ENCODE measurements at regions not wholly inside any gene's neighbourhood (a gene's known extent, or its start where the extent isn't known, plus 50 kb on each side); places are given as distances from the start of the nearest gene placed in this dataset.
A peak's percentile ranks its signal among the peaks of the same experiment; 100 is the strongest.
"Not testable (repeated sequence)": the region's sequence is repeated elsewhere in the genome, so short reads cannot be mapped to it uniquely, and the experiment has no call there.

- H3K4me3 ChIP-seq (ENCODE audit: low read depth, low read length); H3K36me3 ChIP-seq (replicated peaks); H3K27me3 ChIP-seq (replicated peaks); in situ Hi-C loops (cut with HindIII; ENCODE audit: low pct_ligation_motif_present, low sequenced_read_pairs); H3K27ac ChIP-seq; DNase-seq: not testable (repeated sequence)
These were observed 4424.6 kb upstream of the TPTE start for GRCh38 chr21:6096560-6097424.

GRCh38 chr21:6097736-6098135 is 4423.6 kb upstream of the TPTE start:
- H3K4me3 ChIP-seq (ENCODE audit: low read depth, low read length); H3K27ac ChIP-seq; H3K36me3 ChIP-seq (replicated peaks); DNase-seq; in situ Hi-C loops (cut with HindIII; ENCODE audit: low pct_ligation_motif_present, low sequenced_read_pairs); H3K27me3 ChIP-seq (replicated peaks): not testable (repeated sequence)

- H3K27ac ChIP-seq; DNase-seq; in situ Hi-C loops (cut with HindIII; ENCODE audit: low pct_ligation_motif_present, low sequenced_read_pairs); H3K36me3 ChIP-seq (replicated peaks); H3K27me3 ChIP-seq (replicated peaks); H3K4me3 ChIP-seq (ENCODE audit: low read depth, low read length): not testable (repeated sequence)
These were observed 4423.0 kb upstream of the TPTE start for GRCh38 chr21:6098191-6098935.

GRCh38 chr21:6101588-6101987 is 4419.8 kb upstream of the TPTE start:
- H3K36me3 ChIP-seq (replicated peaks); H3K4me3 ChIP-seq (ENCODE audit: low read depth, low read length); in situ Hi-C loops (cut with HindIII; ENCODE audit: low pct_ligation_motif_present, low sequenced_read_pairs); H3K27ac ChIP-seq; DNase-seq; H3K27me3 ChIP-seq (replicated peaks): not testable (repeated sequence)

GRCh38 chr21:6104546-6104945 is 4416.8 kb upstream of the TPTE start:
- in situ Hi-C loops (cut with HindIII; ENCODE audit: low pct_ligation_motif_present, low sequenced_read_pairs); H3K4me3 ChIP-seq (ENCODE audit: low read depth, low read length); H3K27me3 ChIP-seq (replicated peaks); H3K27ac ChIP-seq; DNase-seq; H3K36me3 ChIP-seq (replicated peaks): not testable (repeated sequence)

GRCh38 chr21:6106686-6107567 is 4414.5 kb upstream of the TPTE start:
- H3K27me3 ChIP-seq (replicated peaks); H3K36me3 ChIP-seq (replicated peaks); in situ Hi-C loops (cut with HindIII; ENCODE audit: low pct_ligation_motif_present, low sequenced_read_pairs); H3K4me3 ChIP-seq (ENCODE audit: low read depth, low read length); DNase-seq; H3K27ac ChIP-seq: not testable (repeated sequence)

- DNase-seq; H3K27me3 ChIP-seq (replicated peaks); H3K27ac ChIP-seq; H3K4me3 ChIP-seq (ENCODE audit: low read depth, low read length); H3K36me3 ChIP-seq (replicated peaks); in situ Hi-C loops (cut with HindIII; ENCODE audit: low pct_ligation_motif_present, low sequenced_read_pairs): not testable (repeated sequence)
These were observed 4412.5 kb upstream of the TPTE start for GRCh38 chr21:6108894-6109293.

GRCh38 chr21:6109774-6110173 is 4411.6 kb upstream of the TPTE start:
- DNase-seq = peak; percentile 60
- H3K36me3 ChIP-seq (replicated peaks); H3K27me3 ChIP-seq (replicated peaks); in situ Hi-C loops (cut with HindIII; ENCODE audit: low pct_ligation_motif_present, low sequenced_read_pairs); H3K27ac ChIP-seq: not testable (repeated sequence)
- peak overlapping the region; percentile 9 for H3K4me3 ChIP-seq (ENCODE audit: low read depth, low read length)

GRCh38 chr21:6110716-6111343 is 4410.6 kb upstream of the TPTE start:
- H3K4me3 ChIP-seq (ENCODE audit: low read depth, low read length); DNase-seq; H3K27ac ChIP-seq; in situ Hi-C loops (cut with HindIII; ENCODE audit: low pct_ligation_motif_present, low sequenced_read_pairs); H3K27me3 ChIP-seq (replicated peaks); H3K36me3 ChIP-seq (replicated peaks): not testable (repeated sequence)

GRCh38 chr21:6111354-6111753 is 4410.0 kb upstream of the TPTE start:
- peak; percentile 2 for DNase-seq
- H3K4me3 ChIP-seq (ENCODE audit: low read depth, low read length) = peak overlapping the region; percentile 22
- in situ Hi-C loops (cut with HindIII; ENCODE audit: low pct_ligation_motif_present, low sequenced_read_pairs); H3K36me3 ChIP-seq (replicated peaks); H3K27ac ChIP-seq; H3K27me3 ChIP-seq (replicated peaks): not testable (repeated sequence)

- H3K27ac ChIP-seq; H3K4me3 ChIP-seq (ENCODE audit: low read depth, low read length); DNase-seq; H3K36me3 ChIP-seq (replicated peaks); H3K27me3 ChIP-seq (replicated peaks); in situ Hi-C loops (cut with HindIII; ENCODE audit: low pct_ligation_motif_present, low sequenced_read_pairs): not testable (repeated sequence)
These were observed 4403.0 kb upstream of the TPTE start for GRCh38 chr21:6118336-6118735.

- H3K27ac ChIP-seq; in situ Hi-C loops (cut with HindIII; ENCODE audit: low pct_ligation_motif_present, low sequenced_read_pairs); H3K27me3 ChIP-seq (replicated peaks): not testable (repeated sequence)
These were observed 4400.5 kb upstream of the TPTE start for GRCh38 chr21:6120863-6121262.

GRCh38 chr21:6122629-6123028 is 4398.8 kb upstream of the TPTE start:
- H3K27me3 ChIP-seq (replicated peaks); H3K4me3 ChIP-seq (ENCODE audit: low read depth, low read length); DNase-seq; H3K36me3 ChIP-seq (replicated peaks); H3K27ac ChIP-seq; in situ Hi-C loops (cut with HindIII; ENCODE audit: low pct_ligation_motif_present, low sequenced_read_pairs): not testable (repeated sequence)

More at GRCh38 chr21:6120863-6121262, 4400.5 kb upstream of the TPTE start:
- not testable (repeated sequence) for DNase-seq; H3K4me3 ChIP-seq (ENCODE audit: low read depth, low read length); H3K36me3 ChIP-seq (replicated peaks)

- in situ Hi-C loops (cut with HindIII; ENCODE audit: low pct_ligation_motif_present, low sequenced_read_pairs); H3K27me3 ChIP-seq (replicated peaks); H3K27ac ChIP-seq; H3K4me3 ChIP-seq (ENCODE audit: low read depth, low read length); DNase-seq; H3K36me3 ChIP-seq (replicated peaks): not testable (repeated sequence)
These were observed 4398.2 kb upstream of the TPTE start for GRCh38 chr21:6123224-6123623.
